ENCODE measurements at regions not wholly inside any gene's neighbourhood (a gene's known extent, or its start where the extent isn't known, plus 50 kb on each side); places are given as distances from the start of the nearest gene placed in this dataset.

DNA sequence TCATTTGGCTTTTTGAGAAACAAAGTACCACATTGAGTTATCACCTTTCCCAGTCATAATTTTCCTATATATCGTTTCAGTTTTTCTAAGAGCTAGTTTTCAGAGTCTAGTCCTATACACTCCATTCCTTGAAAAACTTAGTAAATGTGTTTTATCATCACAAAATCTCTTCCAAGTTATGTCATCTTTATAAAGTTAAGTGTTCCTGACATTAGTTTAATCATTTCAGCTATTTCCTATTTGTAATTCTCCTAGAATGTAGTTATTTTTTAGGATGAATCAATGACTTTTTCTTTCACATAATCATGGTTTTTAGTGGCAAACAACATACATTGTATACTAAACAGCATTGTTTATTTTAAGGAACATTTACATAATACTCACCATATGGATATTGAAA lies 191.7 kb upstream of the BET1 start:
- TF ChIP-seq, protein P1, sequence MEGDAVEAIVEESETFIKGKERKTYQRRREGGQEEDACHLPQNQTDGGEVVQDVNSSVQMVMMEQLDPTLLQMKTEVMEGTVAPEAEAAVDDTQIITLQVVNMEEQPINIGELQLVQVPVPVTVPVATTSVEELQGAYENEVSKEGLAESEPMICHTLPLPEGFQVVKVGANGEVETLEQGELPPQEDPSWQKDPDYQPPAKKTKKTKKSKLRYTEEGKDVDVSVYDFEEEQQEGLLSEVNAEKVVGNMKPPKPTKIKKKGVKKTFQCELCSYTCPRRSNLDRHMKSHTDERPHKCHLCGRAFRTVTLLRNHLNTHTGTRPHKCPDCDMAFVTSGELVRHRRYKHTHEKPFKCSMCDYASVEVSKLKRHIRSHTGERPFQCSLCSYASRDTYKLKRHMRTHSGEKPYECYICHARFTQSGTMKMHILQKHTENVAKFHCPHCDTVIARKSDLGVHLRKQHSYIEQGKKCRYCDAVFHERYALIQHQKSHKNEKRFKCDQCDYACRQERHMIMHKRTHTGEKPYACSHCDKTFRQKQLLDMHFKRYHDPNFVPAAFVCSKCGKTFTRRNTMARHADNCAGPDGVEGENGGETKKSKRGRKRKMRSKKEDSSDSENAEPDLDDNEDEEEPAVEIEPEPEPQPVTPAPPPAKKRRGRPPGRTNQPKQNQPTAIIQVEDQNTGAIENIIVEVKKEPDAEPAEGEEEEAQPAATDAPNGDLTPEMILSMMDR (IDR thresholded peaks at IDR 0.05) = no peak
- H3K36me3 ChIP-seq = no peaks in the 10 kb centered on the region
- no peak overlapping the region for H3K27ac ChIP-seq
- H3K9ac ChIP-seq (ENCODE audit: low read depth in 2 of 2, low read length in 2 of 2) = no peak overlapping the region
- H3K27me3 ChIP-seq = no peaks in the 10 kb centered on the region
- DNase-seq = no peak
- H3K9me3 ChIP-seq = no peaks in the 10 kb centered on the region
- H3K4me3 ChIP-seq = no peak overlapping the region
- intact Hi-C loops (cut with DNase I) = no loop called here
- no peaks in the 10 kb centered on the region for H3K4me1 ChIP-seq

DNA sequence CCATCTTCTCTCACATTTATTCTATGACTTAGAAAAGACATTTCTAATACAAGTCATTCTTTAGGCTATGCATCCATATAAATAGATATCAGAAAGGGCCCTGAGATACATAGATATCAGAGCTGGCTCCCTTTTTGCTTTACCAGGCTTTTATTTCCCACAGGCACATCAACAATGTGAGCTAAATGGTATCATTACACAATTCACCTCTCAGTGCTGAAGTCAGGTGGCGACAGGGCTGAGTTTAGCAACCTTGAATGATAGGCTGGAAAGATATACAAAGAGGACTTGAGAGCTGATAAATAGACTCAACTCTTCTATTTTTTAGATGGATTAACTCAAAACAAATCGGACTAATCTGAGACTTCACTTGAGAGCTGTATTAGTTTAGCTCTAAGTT lies 189.2 kb upstream of the COL1A2 start:
- no peak overlapping the region for H3K4me3 ChIP-seq
- no peak overlapping the region for H3K9ac ChIP-seq (ENCODE audit: low read depth in 2 of 2, low read length in 2 of 2)
- TF ChIP-seq, protein P1 (IDR thresholded peaks at IDR 0.05) = no peak
- intact Hi-C loops (cut with DNase I) = no loop called here
- H3K9me3 ChIP-seq = no peaks in the 10 kb centered on the region
- no peaks in the 10 kb centered on the region for H3K4me1 ChIP-seq
- DNase-seq = no peak
- no peaks in the 10 kb centered on the region for H3K27me3 ChIP-seq
- H3K36me3 ChIP-seq = no peaks in the 10 kb centered on the region
- no peak overlapping the region for H3K27ac ChIP-seq

DNA sequence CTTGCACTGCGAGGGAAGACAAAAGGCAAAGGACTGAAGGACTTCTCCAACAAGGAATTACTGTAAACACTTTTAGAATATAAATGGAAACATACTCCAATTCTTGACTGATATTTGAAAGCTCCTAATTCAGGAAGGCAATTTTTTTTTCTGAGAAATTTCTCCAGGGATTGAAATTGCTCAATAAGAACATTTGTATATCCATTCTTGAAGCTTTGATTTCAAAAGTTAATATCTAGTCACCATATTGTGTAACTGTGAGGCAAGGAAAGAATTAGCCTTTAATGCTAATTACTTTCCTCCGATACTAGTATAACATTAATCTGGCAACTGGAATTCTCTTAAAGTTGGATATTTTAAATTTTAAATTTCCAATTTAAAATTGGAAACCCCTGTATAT lies 188.4 kb upstream of the COL1A2 start:
- Histone ChIP-seq H3K36me3 (no peaks in the 10 kb centered on the region), H3K27me3 (no peaks in the 10 kb centered on the region), H3K9me3 (no peaks in the 10 kb centered on the region), H3K4me1 (no peaks in the 10 kb centered on the region), H3K4me3 (no peak overlapping the region), H3K9ac (ENCODE audit: low read depth in 2 of 2, low read length in 2 of 2) (no peak overlapping the region), H3K27ac (no peak overlapping the region)
- TF ChIP-seq, protein P1 (IDR thresholded peaks at IDR 0.05) = no peak
- DNase-seq = no peak
- intact Hi-C loops (cut with DNase I) = no loop called here

DNA sequence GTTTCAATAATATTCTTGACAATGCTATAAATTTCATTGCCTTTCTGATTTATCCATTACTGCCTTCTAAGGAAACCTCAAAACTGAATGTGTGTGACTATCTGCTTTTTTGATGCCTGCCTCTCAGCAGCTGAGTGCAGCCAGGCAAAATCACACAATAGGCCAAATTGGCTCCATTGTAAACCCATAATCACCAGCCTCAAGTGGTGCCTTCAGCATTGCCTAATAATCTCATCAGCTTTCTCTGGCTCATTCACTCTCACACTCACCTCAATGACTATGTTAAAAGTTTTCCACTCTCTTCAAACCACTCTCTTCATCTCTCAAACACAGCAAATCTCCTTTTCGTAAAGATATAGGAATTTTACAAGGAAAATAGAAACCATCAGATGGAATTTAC lies 182.5 kb upstream of the COL1A2 start:
- H3K36me3 ChIP-seq = no peaks in the 10 kb centered on the region
- no peak for DNase-seq
- no peak overlapping the region for H3K9ac ChIP-seq (ENCODE audit: low read depth in 2 of 2, low read length in 2 of 2)
- H3K27me3 ChIP-seq = no peaks in the 10 kb centered on the region
- no peak overlapping the region for H3K27ac ChIP-seq
- no peaks in the 10 kb centered on the region for H3K9me3 ChIP-seq
- no peak overlapping the region for H3K4me3 ChIP-seq
- intact Hi-C loops (cut with DNase I) = no loop called here
- TF ChIP-seq, protein P1 (IDR thresholded peaks at IDR 0.05) = no peak
- no peaks in the 10 kb centered on the region for H3K4me1 ChIP-seq

DNA sequence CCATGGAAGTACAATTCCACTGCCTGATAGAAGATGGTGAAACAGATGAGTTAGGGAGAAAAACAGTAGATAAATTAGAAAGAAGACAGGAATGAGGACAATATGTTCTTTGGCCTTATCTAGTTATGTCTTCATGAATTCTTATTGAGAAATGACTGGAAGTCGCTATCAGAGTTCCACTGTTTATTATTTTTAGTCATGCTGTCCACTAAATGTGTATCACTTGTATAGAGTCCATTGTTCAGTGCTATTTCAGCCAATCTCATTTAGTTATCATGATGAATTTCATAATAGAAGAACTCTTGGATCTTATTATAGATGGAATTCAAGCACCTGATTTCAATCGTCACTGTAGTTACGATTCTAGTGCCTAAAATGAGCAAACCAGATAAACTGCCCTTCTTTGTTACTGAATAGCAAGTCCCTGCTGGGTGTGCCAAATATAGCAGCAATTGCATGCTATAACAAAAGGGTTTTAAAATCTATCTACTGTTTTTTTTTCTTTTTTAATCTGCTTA lies 177.7 kb upstream of the COL1A2 start:
- no peak overlapping the region for H3K9ac ChIP-seq (ENCODE audit: low read depth in 2 of 2, low read length in 2 of 2)
- H3K4me3 ChIP-seq = no peak overlapping the region
- H3K27ac ChIP-seq = no peak overlapping the region
- no peak for DNase-seq
- H3K36me3 ChIP-seq = no peaks in the 10 kb centered on the region
- intact Hi-C loops (cut with DNase I) = no loop called here
- no peaks in the 10 kb centered on the region for H3K27me3 ChIP-seq
- TF ChIP-seq, protein P1 (IDR thresholded peaks at IDR 0.05) = no peak
- H3K9me3 ChIP-seq = no peaks in the 10 kb centered on the region
- H3K4me1 ChIP-seq = no peaks in the 10 kb centered on the region

DNA sequence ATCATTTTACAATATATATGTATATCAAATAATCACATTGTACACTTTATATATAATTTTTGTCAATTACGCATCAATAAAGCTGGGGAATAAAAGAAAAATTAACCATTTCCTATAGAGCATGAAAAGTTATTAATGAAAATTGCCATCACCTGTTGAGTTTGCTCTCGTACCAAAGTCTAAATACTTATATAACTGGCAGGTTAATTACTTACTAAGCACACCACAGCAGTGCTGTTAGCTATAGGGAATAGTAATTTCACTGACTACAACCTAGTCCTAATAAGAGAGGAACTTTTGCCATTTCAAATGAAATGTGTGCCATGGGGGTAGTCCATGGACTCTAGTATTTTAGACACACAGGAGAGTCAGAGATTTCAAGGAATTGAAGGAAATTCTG lies 176.9 kb upstream of the COL1A2 start:
- no peak for DNase-seq
- intact Hi-C loops (cut with DNase I) = no loop called here
- TF ChIP-seq, protein P1 (IDR thresholded peaks at IDR 0.05) = no peak
- Histone ChIP-seq H3K9ac (ENCODE audit: low read depth in 2 of 2, low read length in 2 of 2) (no peak overlapping the region), H3K27ac (no peak overlapping the region), H3K4me1 (no peaks in the 10 kb centered on the region), H3K9me3 (no peaks in the 10 kb centered on the region), H3K27me3 (no peaks in the 10 kb centered on the region), H3K4me3 (no peak overlapping the region), H3K36me3 (no peaks in the 10 kb centered on the region)

All from colonic mucosa (tissue), 4 donors.